Caco-2 (cell line): ENCODE measurements at regions not wholly inside any gene's neighbourhood (a gene's known extent, or its start where the extent isn't known, plus 50 kb on each side); places are given as distances from the start of the nearest gene placed in this dataset.
"Not testable (repeated sequence)": the region's sequence is repeated elsewhere in the genome, so short reads cannot be mapped to it uniquely, and the experiment has no call there.

Experiments used
- BruUV-seq: library from RNA; stranded (reverse); fragments of 400-500 nt; replicated peaks from 2 replicates; lab custom pipeline; 2021; lab: Mats Ljungman, UMichigan
- CTCF ChIA-PET: fragments of 300-600 bp; sonication (Branson Sonifier 250); formaldehyde crosslinking; loops from one replicate; lab custom pipeline; 2022; ENCODE audit warnings: antibody characterized with exemption; lab: Charles Lee
- POLR2A ChIA-PET: fragments of 300-600 bp; sonication (Branson Sonifier 250); formaldehyde crosslinking; loops from one replicate; lab custom pipeline; 2022; ENCODE audit warnings: antibody characterized with exemption; lab: Charles Lee
- DNase-seq, 2 experiments: peaks; one replicate each; pipeline versions ENCODE4 v3.0.0 to v3.0.0-alpha.2; 2020 to 2022
- H3K27me3 ChIP-seq: replicated peaks from 2 replicates; pipeline ENCODE4 v1.6.0; 2011; ENCODE audit warnings: low read length; ENCODE audit not compliant: control insufficient read depth, insufficient read depth
- H3K36me3 ChIP-seq: 2 replicates; pipeline ENCODE4 v1.5.1; 2011; ENCODE audit warnings: low read length; ENCODE audit not compliant: control insufficient read depth, insufficient read depth
- H3K4me1 ChIP-seq: fragments of 250-450 bp; sonication (Bioruptor Pico); 2 replicates; pipeline ENCODE4 v1.5.1; 2020; ENCODE audit warnings: mild to moderate bottlenecking
- H3K4me3 ChIP-seq: 2 replicates; pipeline ENCODE4 v1.5.1; 2011; ENCODE audit warnings: low read depth, mild to moderate bottlenecking, control low read depth, low read length
- H3K9me3 ChIP-seq: fragments of 250-450 bp; sonication (Bioruptor Pico); 2 replicates; pipeline ENCODE4 v1.5.1; 2020; ENCODE audit warnings: mild to moderate bottlenecking, moderate library complexity
- H3K27ac Mint-ChIP-seq: one replicate; pipeline ENCODE4 v1.8.0; 2022; ENCODE audit warnings: mixed read lengths; ENCODE audit not compliant: unreplicated experiment
- H3K27me3 Mint-ChIP-seq: one replicate; pipeline ENCODE4 v1.8.0; 2022; ENCODE audit warnings: mixed read lengths; ENCODE audit not compliant: insufficient read depth, unreplicated experiment
- H3K36me3 Mint-ChIP-seq: one replicate; pipeline ENCODE4 v1.8.0; 2022; ENCODE audit warnings: mild to moderate bottlenecking, mixed read lengths; ENCODE audit not compliant: insufficient read depth, unreplicated experiment
- H3K4me1 Mint-ChIP-seq: one replicate; pipeline ENCODE4 v1.8.0; 2022; ENCODE audit warnings: low read depth, mixed read lengths; ENCODE audit not compliant: unreplicated experiment
- H3K4me3 Mint-ChIP-seq: one replicate; pipeline ENCODE4 v1.8.0; 2022; ENCODE audit warnings: mild to moderate bottlenecking, moderate library complexity, mixed read lengths; ENCODE audit not compliant: unreplicated experiment
- H3K9me3 Mint-ChIP-seq: one replicate; pipeline ENCODE4 v1.8.0; 2022; ENCODE audit warnings: mixed read lengths; ENCODE audit not compliant: unreplicated experiment
- CTCF ChIP-seq, 2 experiments: fragments of 200-600 bp in 1 of 2; IDR thresholded peaks; 1 replicate in 1 of 2; 2 replicates in 1 of 2; pipeline versions ENCODE4 v1.5.1 to v1.8.0; 2011 to 2022; ENCODE audit warnings: antibody characterized with exemption in 1 of 2, control low read depth in 1 of 2, inconsistent platforms in 1 of 2, low read depth in 1 of 2, low read length in 1 of 2, mild to moderate bottlenecking in 1 of 2, moderate library complexity in 1 of 2; ENCODE audit not compliant: insufficient read depth in 1 of 2, severe bottlenecking in 1 of 2, unreplicated experiment in 1 of 2
- intact Hi-C: fragments of 100-400 bp; cut with micrococcal nuclease; formaldehyde crosslinking; loops from one replicate; pipeline ENCODE4 v1.10.0; 2022; ENCODE audit not compliant: unreplicated experiment

GRCh38 chr7:68073701-68074100, 1077.1 kb downstream of the TYW1 start:
- no peak for DNase-seq
- Histone ChIP-seq H3K4me1 (no peaks in the 10 kb centered on the region), H3K36me3 (no peaks in the 10 kb centered on the region), H3K27me3 (no peaks in the 10 kb centered on the region), H3K4me3 (no peak overlapping the region), H3K9me3 (peaks cover 4% of the 10 kb centered on the region; the same call in 1 of the 2 replicates)
- Mint-ChIP-seq H3K4me3 (no peak overlapping the region), H3K36me3 (no peaks in the 10 kb centered on the region), H3K27me3 (no peaks in the 10 kb centered on the region), H3K9me3 (peaks cover 30% of the 10 kb centered on the region), H3K27ac (no peak overlapping the region), H3K4me1 (no peaks in the 10 kb centered on the region)
- ChIA-PET CTCF (no interaction called here), POLR2A (no interaction called here)
- BruUV-seq: no TSS peak
- TF ChIP-seq CTCF (IDR thresholded peaks at IDR 0.05; ENCODE audit: insufficient read depth in 1 of 2, low read depth in 1 of 2, low read length in 1 of 2, severe bottlenecking in 1 of 2, unreplicated experiment in 1 of 2): no peak
- intact Hi-C loops: no loop called here

- H3K4me3 Mint-ChIP-seq: no peak overlapping the region
- CTCF ChIA-PET: interaction anchor here (0.6 kb wide), 1 partner anchor 361 kb away, joined by 5 read pairs; no protein-coding TSS in a partner anchor
- H3K4me3 ChIP-seq: no peak overlapping the region
- H3K9me3 Mint-ChIP-seq: peaks cover 35% of the 10 kb centered on the region
- no peaks in the 10 kb centered on the region for H3K36me3 Mint-ChIP-seq
- BruUV-seq: no TSS peak
- H3K27ac Mint-ChIP-seq: no peak overlapping the region
- no peaks in the 10 kb centered on the region for H3K4me1 ChIP-seq
- POLR2A ChIA-PET: no interaction called here
- no peak for DNase-seq
- no peak for TF ChIP-seq CTCF (IDR thresholded peaks at IDR 0.05; ENCODE audit: insufficient read depth in 1 of 2, low read depth in 1 of 2, low read length in 1 of 2, severe bottlenecking in 1 of 2, unreplicated experiment in 1 of 2)
- H3K27me3 Mint-ChIP-seq: no peaks in the 10 kb centered on the region
- intact Hi-C loops: no loop called here
- no peaks in the 10 kb centered on the region for H3K4me1 Mint-ChIP-seq
- no peaks in the 10 kb centered on the region for H3K27me3 ChIP-seq
- H3K36me3 ChIP-seq: no peaks in the 10 kb centered on the region
- H3K9me3 ChIP-seq: peaks cover 4% of the 10 kb centered on the region; the same call in 1 of the 2 replicates
Observed at GRCh38 chr7:68074242-68074641, 1077.6 kb downstream of the TYW1 start.

- H3K9me3 Mint-ChIP-seq: peaks cover 44% of the 10 kb centered on the region
- no TSS peak for BruUV-seq
- Histone ChIP-seq H3K9me3 (peaks cover 4% of the 10 kb centered on the region; the same call in 1 of the 2 replicates), H3K27me3 (no peaks in the 10 kb centered on the region), H3K36me3 (no peaks in the 10 kb centered on the region), H3K4me3 (no peak overlapping the region), H3K4me1 (no peaks in the 10 kb centered on the region)
- no peak overlapping the region for H3K4me3 Mint-ChIP-seq
- H3K27ac Mint-ChIP-seq: no peak overlapping the region
- POLR2A ChIA-PET: no interaction called here
- H3K36me3 Mint-ChIP-seq: no peaks in the 10 kb centered on the region
- H3K4me1 Mint-ChIP-seq: no peaks in the 10 kb centered on the region
- CTCF ChIA-PET: no interaction called here
- H3K27me3 Mint-ChIP-seq: no peaks in the 10 kb centered on the region
- TF ChIP-seq CTCF (IDR thresholded peaks at IDR 0.05; ENCODE audit: insufficient read depth in 1 of 2, low read depth in 1 of 2, low read length in 1 of 2, severe bottlenecking in 1 of 2, unreplicated experiment in 1 of 2): no peak
- intact Hi-C loops: no loop called here
- no peak for DNase-seq
Observed at GRCh38 chr7:68078157-68078710, 1081.6 kb downstream of the TYW1 start.

GRCh38 chr7:68082066-68082960, 1085.7 kb downstream of the TYW1 start:
- H3K27me3 Mint-ChIP-seq, H3K36me3 Mint-ChIP-seq, H3K4me1 ChIP-seq, H3K27ac Mint-ChIP-seq, H3K36me3 ChIP-seq, H3K4me3 ChIP-seq, DNase-seq, POLR2A ChIA-PET, CTCF ChIA-PET, H3K9me3 ChIP-seq, H3K27me3 ChIP-seq, intact Hi-C loops, BruUV-seq, H3K4me3 Mint-ChIP-seq, H3K4me1 Mint-ChIP-seq: not testable (repeated sequence)
- peaks cover 37% of the 10 kb centered on the region for H3K9me3 Mint-ChIP-seq
